ENCODE measurements at regions not wholly inside any gene's neighbourhood (a gene's known extent, or its start where the extent isn't known, plus 50 kb on each side); places are given as distances from the start of the nearest gene placed in this dataset.
"Not testable (repeated sequence)": the region's sequence is repeated elsewhere in the genome, so short reads cannot be mapped to it uniquely, and the experiment has no call there.

GRCh38 chr15:23869396-23869795 is 182.3 kb upstream of the NDN start:
- no peak for DNase-seq (ENCODE audit: low read depth)
- peak overlapping the region; percentile 25 for H3K4me3 ChIP-seq (ENCODE audit: low read length)
- no peak for TF ChIP-seq CTCF (conservative IDR thresholded peaks at IDR 0.05; ENCODE audit: low read depth, low read length)

GRCh38 chr15:23873613-23874012 is 186.5 kb upstream of the NDN start:
- not testable (repeated sequence) for H3K4me3 ChIP-seq (ENCODE audit: low read length); DNase-seq (ENCODE audit: low read depth)

DNA sequence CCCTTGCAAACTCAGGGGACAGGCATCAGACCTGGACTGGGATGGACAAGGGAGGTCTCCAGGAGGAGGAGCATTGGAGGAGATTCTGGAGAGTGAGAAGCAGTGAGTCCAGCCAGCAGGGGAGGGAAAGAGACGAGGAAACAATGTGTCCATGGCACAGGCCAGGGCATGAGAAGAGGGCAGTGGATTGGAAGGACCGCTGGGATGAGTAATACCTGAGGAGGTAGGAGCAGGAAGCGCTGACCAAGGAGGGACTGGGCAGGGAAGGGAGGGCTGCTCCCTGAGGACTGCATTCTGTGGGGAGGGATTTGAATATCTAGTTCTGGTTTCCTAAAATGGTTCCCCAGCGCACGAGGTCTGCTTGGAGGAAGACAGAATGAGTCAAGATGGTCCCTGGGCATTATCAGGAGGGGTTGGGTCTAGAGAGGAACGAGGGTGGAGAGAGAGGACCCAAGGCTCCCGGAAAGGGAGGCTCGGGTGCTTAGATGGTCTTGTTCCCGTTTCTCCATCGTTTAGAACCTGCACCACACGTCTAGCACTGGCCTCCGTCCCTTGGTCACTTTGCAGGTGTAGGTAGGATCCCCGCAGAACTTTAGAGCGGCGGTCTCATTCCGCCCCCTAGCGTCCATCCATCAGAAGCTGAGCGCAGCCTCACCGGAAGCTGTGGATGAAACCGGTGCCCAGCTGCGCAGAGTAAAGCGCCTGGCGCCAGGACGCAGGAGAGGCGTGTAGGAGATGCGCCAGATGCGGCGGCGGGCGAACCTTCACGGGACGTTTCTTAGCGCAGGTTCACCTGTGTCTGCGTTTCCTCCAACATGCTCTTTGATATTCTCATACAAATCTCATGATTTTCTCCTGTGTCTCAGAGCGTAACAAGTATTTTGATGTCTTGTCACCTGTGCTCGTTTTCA is 190.7 kb upstream of the NDN start:
- DNase-seq (ENCODE audit: low read depth), result no peak
- no peak overlapping the region for H3K4me3 ChIP-seq (ENCODE audit: low read length)
- TF ChIP-seq CTCF (conservative IDR thresholded peaks at IDR 0.05; ENCODE audit: low read depth, low read length), result peak; percentile 58

DNA sequence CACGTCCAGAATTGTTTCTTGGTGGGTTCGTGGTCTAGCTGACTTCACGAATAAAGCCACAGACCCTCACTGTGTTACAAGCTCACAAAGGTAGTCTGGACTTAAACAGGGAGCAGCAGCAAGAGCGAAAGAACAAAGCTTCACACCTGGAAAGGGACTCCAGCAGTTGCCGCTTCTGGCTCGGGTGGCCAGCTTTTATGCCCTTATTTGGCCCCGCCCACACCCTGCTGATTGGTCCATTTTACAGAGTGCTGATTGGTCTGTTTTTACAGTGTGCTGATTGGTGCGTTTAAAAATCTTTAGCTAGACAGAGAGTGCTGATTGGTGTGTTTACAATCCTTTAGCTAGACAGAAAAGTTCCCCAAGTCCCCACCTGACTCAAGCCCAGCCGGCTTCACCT is 194.2 kb upstream of the NDN start:
- no peak overlapping the region for H3K4me3 ChIP-seq (ENCODE audit: low read length)
- DNase-seq (ENCODE audit: low read depth), result no peak
- no peak for TF ChIP-seq CTCF (conservative IDR thresholded peaks at IDR 0.05; ENCODE audit: low read depth, low read length)

GRCh38 chr15:23890218-23890617 is 203.1 kb upstream of the NDN start:
- no peak for TF ChIP-seq CTCF (conservative IDR thresholded peaks at IDR 0.05; ENCODE audit: low read depth, low read length)
- no peak for DNase-seq (ENCODE audit: low read depth)
- H3K4me3 ChIP-seq (ENCODE audit: low read length), result no peak overlapping the region

DNA sequence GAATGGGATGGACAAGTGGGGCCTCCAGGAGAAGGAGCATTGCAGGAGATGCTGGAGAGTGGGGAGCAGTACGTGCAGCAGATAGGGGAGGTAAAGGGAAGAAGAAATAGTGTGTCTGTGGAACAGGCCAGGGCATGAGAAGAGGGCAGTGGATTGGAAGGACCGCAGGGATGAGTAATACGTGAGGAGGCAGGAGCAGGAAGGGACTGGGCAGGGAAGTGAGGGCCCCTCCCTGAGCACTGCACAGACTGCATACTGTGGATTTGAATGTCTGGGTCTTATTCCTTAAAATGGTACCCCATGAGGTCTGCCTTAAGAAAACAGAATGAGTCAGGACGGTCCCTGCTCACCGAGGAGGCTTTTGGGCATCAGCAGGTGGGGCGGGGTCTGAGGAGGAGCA is 210.0 kb upstream of the NDN start:
- no peak for DNase-seq (ENCODE audit: low read depth)
- TF ChIP-seq CTCF (conservative IDR thresholded peaks at IDR 0.05; ENCODE audit: low read depth, low read length), result no peak
- H3K4me3 ChIP-seq (ENCODE audit: low read length), result peak overlapping the region; percentile 29

DNA sequence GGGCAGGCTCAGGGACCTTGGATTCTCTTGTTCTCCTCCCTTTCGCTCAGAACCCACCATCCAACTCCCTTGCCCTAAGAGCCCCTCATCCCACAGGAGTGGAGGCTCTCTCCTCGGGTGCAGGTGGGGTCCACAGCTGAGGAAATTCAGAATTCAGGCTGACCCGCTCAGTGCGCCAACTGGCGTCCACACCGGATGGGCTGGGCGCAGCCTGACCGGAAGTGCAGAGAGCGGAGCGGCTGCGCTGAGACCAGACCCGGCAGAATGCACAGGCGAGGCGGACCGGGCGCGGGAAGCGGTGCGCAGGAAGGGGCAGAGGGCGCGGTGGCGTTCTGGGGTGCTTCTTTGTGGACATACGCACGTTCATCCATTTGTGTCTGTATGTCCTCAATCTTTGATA is 210.4 kb upstream of the NDN start:
- no peak for TF ChIP-seq CTCF (conservative IDR thresholded peaks at IDR 0.05; ENCODE audit: low read depth, low read length)
- peak overlapping the region; percentile 29 for H3K4me3 ChIP-seq (ENCODE audit: low read length)
- no peak for DNase-seq (ENCODE audit: low read depth)
